ENCODE measurements at regions not wholly inside any gene's neighbourhood (a gene's known extent, or its start where the extent isn't known, plus 50 kb on each side); places are given as distances from the start of the nearest gene placed in this dataset.
"Not testable (repeated sequence)": the region's sequence is repeated elsewhere in the genome, so short reads cannot be mapped to it uniquely, and the experiment has no call there.

DNA sequence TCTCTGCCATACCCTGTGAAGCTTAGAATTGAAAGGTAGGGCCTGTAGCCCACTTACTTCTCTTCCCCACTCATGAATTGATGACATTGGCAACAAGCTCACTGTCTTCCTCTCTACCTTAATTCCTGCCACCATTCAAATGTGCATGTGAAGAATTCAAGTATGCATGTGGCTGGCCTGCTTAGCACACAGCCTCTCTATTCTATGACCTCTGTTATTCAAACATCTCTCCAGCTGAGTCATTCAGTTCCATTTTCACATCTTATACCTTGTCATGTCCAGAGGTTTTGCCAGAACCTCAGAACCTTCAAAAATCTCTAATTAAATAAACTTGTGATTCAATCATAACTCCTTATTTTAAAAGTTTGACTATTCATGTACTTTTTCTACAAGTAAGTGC lies 114.7 kb upstream of the MAN2A1 start:
- no peak for DNase-seq

- DNase-seq, result no peak
Observed at GRCh38 chr5:109573766-109574165, 116.0 kb upstream of the MAN2A1 start.

DNA sequence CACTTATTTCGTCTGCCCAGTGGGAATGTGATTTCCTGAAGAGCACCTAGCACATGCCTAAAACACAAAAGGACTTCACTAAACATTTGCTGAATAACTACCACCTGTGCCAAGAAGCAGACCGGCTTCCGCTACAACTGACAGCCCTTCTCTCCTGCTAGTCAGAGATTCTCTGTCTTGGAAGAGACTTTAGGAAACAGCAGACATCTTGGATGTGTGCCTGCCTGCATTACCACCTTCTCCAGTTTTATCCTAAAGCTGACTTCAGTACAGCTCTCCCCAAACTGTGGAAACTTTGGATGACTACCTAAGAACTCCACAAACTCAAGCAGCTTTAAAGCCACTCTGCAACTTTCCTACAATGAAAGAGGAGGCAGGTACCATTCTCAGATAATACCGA lies 116.5 kb upstream of the MAN2A1 start:
- no peak for DNase-seq

DNA sequence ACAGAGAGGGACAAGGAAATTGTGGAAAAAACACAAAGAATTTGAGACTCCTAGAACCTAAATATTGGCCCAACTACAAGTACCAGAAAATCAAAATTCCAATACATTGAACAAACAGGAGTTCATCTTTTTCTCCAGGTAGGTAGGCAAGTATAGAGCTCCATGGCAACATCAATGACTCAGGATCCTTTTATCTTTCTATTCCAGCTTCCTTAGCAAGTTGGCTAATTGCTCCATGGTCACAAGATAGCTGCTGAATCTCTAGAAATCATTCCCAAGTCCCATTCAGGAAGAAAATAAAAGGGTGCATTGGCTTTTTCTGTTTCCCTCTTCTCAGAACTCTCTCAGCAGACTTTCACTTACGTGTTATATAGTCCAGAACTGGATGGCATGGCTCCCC lies 117.9 kb upstream of the MAN2A1 start:
- no peak for DNase-seq

- DNase-seq, result no peak
Observed at GRCh38 chr5:109570362-109570874, 119.3 kb upstream of the MAN2A1 start.

DNA sequence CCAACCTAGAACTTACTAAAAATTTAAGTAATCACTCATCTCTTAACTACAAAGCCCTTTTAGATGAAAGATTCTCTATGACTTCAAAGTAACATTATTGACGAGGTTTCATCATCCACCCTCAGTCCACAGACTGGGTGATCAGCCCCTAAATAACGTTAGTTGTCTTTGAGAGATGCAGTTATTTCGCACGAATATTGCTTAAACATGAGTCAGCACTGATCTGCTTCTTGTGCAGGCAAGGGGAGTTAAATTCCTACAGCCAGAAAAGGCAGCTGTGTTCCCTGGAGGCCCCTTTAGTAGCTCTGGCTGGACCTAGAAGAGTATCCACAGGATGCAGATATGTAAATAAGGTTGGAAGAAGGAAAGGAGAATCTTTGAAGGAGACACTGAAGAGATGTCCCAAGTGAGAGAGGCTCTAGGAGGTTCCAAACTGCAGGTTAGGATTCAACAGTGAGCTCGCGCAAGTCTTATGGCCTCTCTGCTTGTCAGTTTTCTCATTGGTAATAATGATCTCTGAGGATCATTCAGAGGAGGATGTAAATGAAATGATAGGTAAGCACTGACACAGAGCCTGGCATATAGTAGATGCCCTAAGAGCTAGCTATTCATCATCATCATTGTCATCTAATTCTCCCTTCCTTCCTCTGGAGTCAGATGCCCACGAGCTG lies 122.2 kb upstream of the MAN2A1 start:
- DNase-seq, result no peak

GRCh38 chr5:109566361-109566760 lies 123.4 kb upstream of the MAN2A1 start:
- DNase-seq, result no peak

GRCh38 chr5:109563739-109564138 lies 126.0 kb upstream of the MAN2A1 start:
- DNase-seq, result no peak

DNA sequence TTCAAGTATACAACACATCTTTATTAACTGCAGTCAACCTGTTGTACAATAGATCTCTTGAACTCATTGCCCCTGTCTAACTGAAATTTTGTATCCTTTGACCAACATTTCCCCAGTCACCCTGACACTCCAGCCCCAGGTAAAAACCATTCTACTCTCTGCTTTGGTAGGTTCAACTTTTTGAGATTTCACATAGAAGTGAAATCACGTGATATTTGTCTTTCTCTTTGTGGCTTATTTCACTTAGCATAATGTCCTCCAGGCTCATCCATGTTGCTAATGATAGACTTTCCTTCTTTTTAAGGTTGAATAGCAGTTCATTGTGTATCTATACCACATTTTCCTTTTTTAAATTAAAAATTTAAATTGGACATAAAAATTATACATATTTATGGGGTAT lies 126.5 kb upstream of the MAN2A1 start:
- no peak for DNase-seq

DNA sequence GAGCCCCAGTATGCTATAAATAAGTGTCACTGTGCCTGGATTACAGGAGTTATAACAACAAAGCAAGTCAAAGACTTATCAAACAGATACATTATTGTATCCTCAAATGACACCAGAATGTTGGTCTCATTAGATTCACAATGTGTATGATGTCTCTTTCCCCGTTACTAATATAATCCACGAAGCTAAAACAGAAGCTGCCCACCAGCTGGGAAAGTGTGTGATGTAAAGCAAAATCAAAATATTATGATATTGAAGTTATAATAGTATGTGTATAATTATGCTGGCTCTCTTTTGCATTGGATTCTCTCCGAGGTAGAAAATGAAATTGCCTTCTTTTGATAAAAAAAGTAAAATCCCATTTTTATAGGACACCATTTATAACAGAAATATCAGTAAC lies 127.3 kb upstream of the MAN2A1 start:
- no peak for DNase-seq

DNA sequence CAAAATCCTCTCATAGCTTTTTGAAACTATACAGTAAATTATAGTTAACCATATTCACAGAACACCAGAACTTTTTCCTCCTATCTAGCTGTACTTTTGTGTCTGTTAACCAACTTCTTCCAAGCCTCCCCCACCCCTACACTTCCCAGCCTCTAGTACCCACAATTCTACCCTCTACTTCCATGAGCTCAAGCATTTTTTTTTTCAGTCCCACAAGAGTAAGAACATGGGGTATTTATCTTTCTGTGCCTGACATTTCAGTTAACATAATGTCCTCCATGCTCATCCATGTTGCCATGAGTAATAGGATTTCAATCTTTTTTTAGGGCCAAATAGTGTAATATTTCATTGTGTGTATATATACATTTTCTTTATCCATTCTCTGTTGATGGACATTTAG lies 128.3 kb upstream of the MAN2A1 start:
- DNase-seq, result no peak

- DNase-seq, result no peak
Observed at GRCh38 chr5:109560554-109560953, 129.2 kb upstream of the MAN2A1 start.

GRCh38 chr5:109558952-109559351 lies 130.8 kb upstream of the MAN2A1 start:
- DNase-seq, result no peak

GRCh38 chr5:109558364-109558763 lies 131.4 kb upstream of the MAN2A1 start:
- DNase-seq, result no peak

DNA sequence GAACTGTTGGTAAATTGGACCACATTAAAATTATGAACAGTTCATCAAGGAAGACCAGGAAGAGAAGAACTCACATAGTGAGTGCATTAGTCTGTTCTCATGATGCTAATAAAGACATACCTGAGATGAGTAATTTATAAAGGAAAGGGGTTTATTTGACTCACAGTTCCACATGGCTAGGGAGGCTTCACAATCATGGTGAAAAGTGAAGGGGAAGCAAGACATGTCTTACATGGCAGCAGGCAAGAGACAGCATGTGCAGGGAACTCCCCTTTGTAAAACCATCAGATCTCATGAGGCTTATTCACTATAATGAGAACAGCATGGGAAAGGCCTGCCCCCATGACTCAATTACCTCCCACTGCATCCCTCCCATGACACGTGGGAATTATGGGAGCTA lies 135.9 kb upstream of the MAN2A1 start:
- DNase-seq, result no peak

DNA sequence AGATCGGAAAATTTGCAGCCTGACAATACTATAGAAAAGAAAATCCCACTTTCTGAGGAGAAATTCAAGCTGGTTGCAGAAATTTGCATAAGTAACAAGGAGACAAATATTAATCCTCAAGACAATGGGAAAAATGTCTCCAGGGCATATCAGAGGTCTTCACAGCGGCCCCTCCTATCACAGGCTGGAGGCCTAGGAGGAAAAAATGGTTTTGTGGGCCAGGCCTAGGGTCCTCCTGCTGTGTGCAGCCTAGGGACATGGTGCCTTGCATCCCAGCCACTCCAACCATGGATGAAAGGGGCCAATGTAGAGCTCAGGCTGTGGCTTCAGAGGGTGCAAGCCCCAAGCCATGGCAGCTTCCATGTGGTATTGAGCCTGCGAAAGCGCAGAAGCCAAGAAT lies 138.5 kb upstream of the MAN2A1 start:
- DNase-seq, result not testable (repeated sequence)

DNA sequence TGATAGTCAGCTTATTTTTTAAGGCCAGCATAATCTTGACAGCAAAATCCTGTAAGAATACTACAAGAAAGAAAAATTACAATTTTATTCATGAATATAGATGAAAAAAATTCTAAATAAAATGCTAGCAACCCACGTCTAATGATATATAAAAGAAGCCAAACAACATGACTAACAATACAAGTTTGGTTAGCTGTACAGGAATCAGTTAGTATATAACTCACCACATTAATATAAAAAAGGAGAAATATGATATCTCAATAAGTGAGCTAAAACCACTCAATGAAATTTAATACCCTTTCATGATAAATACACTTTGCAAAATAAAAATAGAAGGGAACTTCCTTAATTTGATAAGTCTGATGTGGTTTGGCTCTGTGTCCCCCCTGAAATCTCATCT lies 139.7 kb upstream of the MAN2A1 start:
- DNase-seq, result no peak

DNA sequence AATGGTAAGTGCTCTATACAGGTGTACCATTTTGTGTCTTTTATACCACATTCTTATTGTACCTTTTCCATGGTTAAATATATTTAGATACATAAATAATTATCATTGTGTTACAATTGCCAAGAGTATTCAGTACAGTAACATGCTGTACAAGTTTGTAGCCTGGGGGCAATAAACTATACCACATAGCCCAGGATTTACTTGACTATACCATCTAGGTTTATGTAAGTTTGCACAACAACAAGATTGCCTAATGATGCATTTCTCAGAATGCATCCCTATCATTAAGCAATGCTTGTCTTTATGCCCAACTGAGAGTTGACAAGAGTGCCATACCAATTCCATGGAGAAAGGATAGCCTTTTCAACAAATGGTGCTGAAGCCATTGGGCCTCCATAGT lies 136.7 kb upstream of the PJA2 start:
- no peak for DNase-seq

- not testable (repeated sequence) for DNase-seq
Observed at GRCh38 chr5:109544873-109545272, 135.1 kb upstream of the PJA2 start.

- DNase-seq, result not testable (repeated sequence)
Observed at GRCh38 chr5:109538692-109539091, 128.9 kb upstream of the PJA2 start.

- not testable (repeated sequence) for DNase-seq
Observed at GRCh38 chr5:109535090-109535489, 125.3 kb upstream of the PJA2 start.

GRCh38 chr5:109533751-109534272 lies 124.0 kb upstream of the PJA2 start:
- no peak for DNase-seq

GRCh38 chr5:109532773-109533364 lies 123.1 kb upstream of the PJA2 start:
- DNase-seq, result no peak

DNA sequence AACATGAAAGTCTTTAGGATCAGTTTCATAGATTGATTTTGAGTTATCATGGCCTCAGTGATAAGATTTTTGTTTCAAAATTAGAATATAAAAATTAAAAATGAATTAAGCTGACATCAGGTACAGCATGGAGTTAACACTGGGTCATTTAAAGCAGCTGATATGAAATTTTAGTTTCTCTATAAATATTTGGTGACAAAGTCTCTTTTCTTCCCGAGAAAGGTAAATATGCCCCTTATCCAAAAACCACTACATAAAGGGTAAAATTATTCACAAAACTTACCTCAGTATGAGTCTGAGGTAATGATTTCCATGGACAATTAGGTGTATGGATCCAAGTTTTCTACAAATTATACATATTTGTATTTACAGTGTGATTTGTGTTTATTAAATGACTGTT lies 121.5 kb upstream of the PJA2 start:
- no peak for DNase-seq

DNA sequence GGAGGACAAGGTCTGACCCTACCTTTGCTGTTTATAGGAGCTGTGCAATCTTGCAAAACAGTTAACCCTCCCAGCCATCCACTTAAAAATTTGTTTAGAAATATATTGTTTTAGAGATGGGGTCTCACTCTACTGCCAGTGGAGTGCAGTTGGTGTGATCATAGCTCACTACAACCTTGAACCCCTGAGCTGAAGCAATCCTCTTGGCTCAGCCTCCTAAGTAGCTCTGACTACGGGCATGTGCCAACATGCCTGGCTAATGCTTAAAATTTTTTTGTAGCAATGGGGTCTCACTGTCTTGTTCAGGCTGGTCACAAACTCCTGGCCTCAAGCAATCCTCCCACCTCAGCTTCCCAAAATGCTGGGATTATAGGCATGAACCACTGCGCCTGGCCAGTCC lies 120.2 kb upstream of the PJA2 start:
- DNase-seq, result no peak
